SK-N-SH treated with all-trans-retinoic acid at 6 μM for 48 hours (cell line): ENCODE measurements at regions not wholly inside any gene's neighbourhood (a gene's known extent, or its start where the extent isn't known, plus 50 kb on each side); places are given as distances from the start of the nearest gene placed in this dataset.
"Not testable (repeated sequence)": the region's sequence is repeated elsewhere in the genome, so short reads cannot be mapped to it uniquely, and the experiment has no call there.

Experiments used
- ARNTL ChIP-seq: fragments of 450-650 bp; formaldehyde crosslinking; IDR thresholded peaks from 2 replicates; pipeline ENCODE4 v1.5.0; 2020; ENCODE audit warnings: low read depth, mild to moderate bottlenecking, moderate library complexity, borderline replicate concordance
- ISL1 ChIP-seq: fragments of 250-450 bp; sonication (Bioruptor Pico); IDR thresholded peaks from 2 replicates; pipeline ENCODE4 v2.1.2; 2022; ENCODE audit warnings: mild to moderate bottlenecking, moderate library complexity
- PATZ1 ChIP-seq: fragments of 250-450 bp; sonication (Bioruptor Pico); IDR thresholded peaks from 2 replicates; pipeline ENCODE4 v1.8.0; 2020; ENCODE audit warnings: mild to moderate bottlenecking, moderate library complexity, borderline replicate concordance
- PPARA ChIP-seq: fragments of 250-450 bp; sonication (Bioruptor Pico); IDR thresholded peaks from 2 replicates; pipeline ENCODE4 v1.5.0; 2020; ENCODE audit warnings: mild to moderate bottlenecking, borderline replicate concordance
- RARB ChIP-seq: fragments of 250-450 bp; sonication (Bioruptor Pico); IDR thresholded peaks from 2 replicates; pipeline ENCODE4 v1.8.0; 2021; ENCODE audit warnings: mild to moderate bottlenecking, moderate library complexity
- SNAI2 ChIP-seq: fragments of 250-450 bp; sonication (Bioruptor Pico); IDR thresholded peaks from 2 replicates; pipeline ENCODE4 v1.5.0; 2020; ENCODE audit warnings: mild to moderate bottlenecking, moderate library complexity
- TCF4 ChIP-seq: fragments of 250-450 bp; sonication (Bioruptor Pico); IDR thresholded peaks from 2 replicates; pipeline ENCODE4 v1.8.0; 2021; ENCODE audit warnings: mild to moderate bottlenecking, moderate library complexity, borderline replicate concordance
- TOX ChIP-seq: fragments of 250-450 bp; sonication (Bioruptor Pico); IDR thresholded peaks from 2 replicates; pipeline ENCODE4 v1.8.0; 2021; ENCODE audit warnings: mild to moderate bottlenecking, moderate library complexity, borderline replicate concordance
- ZFP3 ChIP-seq: fragments of 250-450 bp; sonication (Bioruptor Pico); IDR thresholded peaks from 2 replicates; pipeline ENCODE4 v1.5.0; 2020; ENCODE audit warnings: mild to moderate bottlenecking, moderate library complexity
- ZFP30 ChIP-seq: fragments of 450-650 bp; formaldehyde crosslinking; IDR thresholded peaks from 2 replicates; pipeline ENCODE4 v1.5.0; 2022; ENCODE audit warnings: mild to moderate bottlenecking, moderate library complexity
- ZNF565 ChIP-seq: fragments of 450-650 bp; formaldehyde crosslinking; conservative IDR thresholded peaks from 2 replicates; pipeline ENCODE4 v1.5.0; 2020; ENCODE audit warnings: low read depth, mild to moderate bottlenecking, moderate library complexity
- ZNF8 ChIP-seq: fragments of 450-650 bp; formaldehyde crosslinking; IDR thresholded peaks from 2 replicates; pipeline ENCODE4 v1.5.0; 2020; ENCODE audit warnings: mild to moderate bottlenecking, moderate library complexity

- TF ChIP-seq ZNF565 (CRISPR knock-in tag); PPARA (CRISPR knock-in tag); TCF4 (CRISPR knock-in tag); SNAI2 (CRISPR knock-in tag); ZFP30 (CRISPR knock-in tag); ARNTL (CRISPR knock-in tag); ISL1; TOX (CRISPR knock-in tag); ZFP3 (CRISPR knock-in tag); PATZ1 (CRISPR knock-in tag); ZNF8; RARB (CRISPR knock-in tag): not testable (repeated sequence)
Measured at GRCh38 chr15:34523849-34524248, 59.6 kb downstream of the GOLGA8B start.
